ENCODE measurements at regions not wholly inside any gene's neighbourhood (a gene's known extent, or its start where the extent isn't known, plus 50 kb on each side); places are given as distances from the start of the nearest gene placed in this dataset.

DNA sequence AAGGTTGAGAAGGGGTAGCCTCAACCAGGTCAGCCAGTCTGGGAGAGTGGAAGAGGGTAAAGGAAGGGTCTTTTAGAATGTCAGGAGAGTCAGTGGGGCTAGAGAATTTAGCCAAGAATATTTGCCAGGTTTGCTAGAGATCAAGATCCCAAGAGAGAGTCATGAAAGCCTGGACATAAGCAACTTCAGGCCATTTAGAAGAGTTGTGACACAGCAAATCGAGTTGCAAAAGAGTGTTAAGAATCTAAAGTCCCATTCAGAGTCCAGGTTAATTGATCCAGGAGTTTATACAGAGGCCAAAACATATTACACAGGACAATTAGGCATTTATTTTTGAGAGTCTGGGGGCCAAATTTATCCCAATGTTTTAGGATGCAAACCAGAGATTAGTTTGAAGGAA lies 1260.1 kb upstream of the ACO1 start:
- TF ChIP-seq, protein P1, sequence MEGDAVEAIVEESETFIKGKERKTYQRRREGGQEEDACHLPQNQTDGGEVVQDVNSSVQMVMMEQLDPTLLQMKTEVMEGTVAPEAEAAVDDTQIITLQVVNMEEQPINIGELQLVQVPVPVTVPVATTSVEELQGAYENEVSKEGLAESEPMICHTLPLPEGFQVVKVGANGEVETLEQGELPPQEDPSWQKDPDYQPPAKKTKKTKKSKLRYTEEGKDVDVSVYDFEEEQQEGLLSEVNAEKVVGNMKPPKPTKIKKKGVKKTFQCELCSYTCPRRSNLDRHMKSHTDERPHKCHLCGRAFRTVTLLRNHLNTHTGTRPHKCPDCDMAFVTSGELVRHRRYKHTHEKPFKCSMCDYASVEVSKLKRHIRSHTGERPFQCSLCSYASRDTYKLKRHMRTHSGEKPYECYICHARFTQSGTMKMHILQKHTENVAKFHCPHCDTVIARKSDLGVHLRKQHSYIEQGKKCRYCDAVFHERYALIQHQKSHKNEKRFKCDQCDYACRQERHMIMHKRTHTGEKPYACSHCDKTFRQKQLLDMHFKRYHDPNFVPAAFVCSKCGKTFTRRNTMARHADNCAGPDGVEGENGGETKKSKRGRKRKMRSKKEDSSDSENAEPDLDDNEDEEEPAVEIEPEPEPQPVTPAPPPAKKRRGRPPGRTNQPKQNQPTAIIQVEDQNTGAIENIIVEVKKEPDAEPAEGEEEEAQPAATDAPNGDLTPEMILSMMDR (IDR thresholded peaks at IDR 0.05) = no peak
- TF ChIP-seq, protein P2, sequence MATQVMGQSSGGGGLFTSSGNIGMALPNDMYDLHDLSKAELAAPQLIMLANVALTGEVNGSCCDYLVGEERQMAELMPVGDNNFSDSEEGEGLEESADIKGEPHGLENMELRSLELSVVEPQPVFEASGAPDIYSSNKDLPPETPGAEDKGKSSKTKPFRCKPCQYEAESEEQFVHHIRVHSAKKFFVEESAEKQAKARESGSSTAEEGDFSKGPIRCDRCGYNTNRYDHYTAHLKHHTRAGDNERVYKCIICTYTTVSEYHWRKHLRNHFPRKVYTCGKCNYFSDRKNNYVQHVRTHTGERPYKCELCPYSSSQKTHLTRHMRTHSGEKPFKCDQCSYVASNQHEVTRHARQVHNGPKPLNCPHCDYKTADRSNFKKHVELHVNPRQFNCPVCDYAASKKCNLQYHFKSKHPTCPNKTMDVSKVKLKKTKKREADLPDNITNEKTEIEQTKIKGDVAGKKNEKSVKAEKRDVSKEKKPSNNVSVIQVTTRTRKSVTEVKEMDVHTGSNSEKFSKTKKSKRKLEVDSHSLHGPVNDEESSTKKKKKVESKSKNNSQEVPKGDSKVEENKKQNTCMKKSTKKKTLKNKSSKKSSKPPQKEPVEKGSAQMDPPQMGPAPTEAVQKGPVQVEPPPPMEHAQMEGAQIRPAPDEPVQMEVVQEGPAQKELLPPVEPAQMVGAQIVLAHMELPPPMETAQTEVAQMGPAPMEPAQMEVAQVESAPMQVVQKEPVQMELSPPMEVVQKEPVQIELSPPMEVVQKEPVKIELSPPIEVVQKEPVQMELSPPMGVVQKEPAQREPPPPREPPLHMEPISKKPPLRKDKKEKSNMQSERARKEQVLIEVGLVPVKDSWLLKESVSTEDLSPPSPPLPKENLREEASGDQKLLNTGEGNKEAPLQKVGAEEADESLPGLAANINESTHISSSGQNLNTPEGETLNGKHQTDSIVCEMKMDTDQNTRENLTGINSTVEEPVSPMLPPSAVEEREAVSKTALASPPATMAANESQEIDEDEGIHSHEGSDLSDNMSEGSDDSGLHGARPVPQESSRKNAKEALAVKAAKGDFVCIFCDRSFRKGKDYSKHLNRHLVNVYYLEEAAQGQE (IDR thresholded peaks at IDR 0.05; ENCODE audit: insufficient read depth in 1 of 2, low read depth in 2 of 2, low read length in 1 of 2) = no peak
- TF ChIP-seq SIN3A (IDR thresholded peaks at IDR 0.05; ENCODE audit: borderline replicate concordance, insufficient read depth, low read depth, low read length) = no peak
